ENCODE measurements at regions not wholly inside any gene's neighbourhood (a gene's known extent, or its start where the extent isn't known, plus 50 kb on each side); places are given as distances from the start of the nearest gene placed in this dataset.
"Not testable (repeated sequence)": the region's sequence is repeated elsewhere in the genome, so short reads cannot be mapped to it uniquely, and the experiment has no call there.

- no peak for FAIRE-seq
- TF ChIP-seq POU2F2 (IDR thresholded peaks at IDR 0.05; ENCODE audit: low read depth, low read length) (no peak), POLR2AphosphoS5 (IDR thresholded peaks at IDR 0.05; ENCODE audit: low read depth, low read length) (no peak), SPI1 (IDR thresholded peaks at IDR 0.05; ENCODE audit: low read depth, low read length) (no peak), POLR2A (IDR thresholded peaks at IDR 0.05; ENCODE audit: low read depth, low read length) (no peak), TAF1 (IDR thresholded peaks at IDR 0.05; ENCODE audit: low read depth, low read length) (no peak), PAX5 (IDR thresholded peaks at IDR 0.05; ENCODE audit: insufficient read depth, low read length, severe bottlenecking) (no peak)
- no peak for DNase-seq (ENCODE audit: insufficient read length, low spot score)
Observed at GRCh38 chr18:56285387-56286065, 352.9 kb downstream of the TXNL1 start.

DNA sequence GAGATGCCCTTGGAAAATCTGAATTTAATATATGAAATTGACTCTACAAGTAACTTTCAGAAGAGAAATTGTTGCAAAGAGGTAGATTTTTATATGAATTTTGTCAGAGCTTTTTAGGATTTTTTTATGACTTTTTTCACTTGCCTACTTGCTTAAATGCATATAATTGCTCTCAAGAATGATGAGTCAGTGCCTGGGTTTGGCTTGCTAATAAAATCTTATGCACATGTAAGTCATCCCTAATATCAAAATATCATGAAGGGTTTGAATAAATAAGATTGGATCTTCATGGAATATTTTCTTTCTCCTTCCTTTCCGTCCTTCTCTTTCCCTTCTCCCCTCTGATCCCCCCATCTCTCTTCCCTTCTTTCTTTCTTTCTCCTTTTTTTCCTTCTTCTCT is 354.1 kb downstream of the TXNL1 start:
- DNase-seq (ENCODE audit: insufficient read length, low spot score) = no peak
- TF ChIP-seq POLR2AphosphoS5 (IDR thresholded peaks at IDR 0.05; ENCODE audit: low read depth, low read length) (no peak), POU2F2 (IDR thresholded peaks at IDR 0.05; ENCODE audit: low read depth, low read length) (no peak), SPI1 (IDR thresholded peaks at IDR 0.05; ENCODE audit: low read depth, low read length) (no peak), POLR2A (IDR thresholded peaks at IDR 0.05; ENCODE audit: low read depth, low read length) (no peak), TAF1 (IDR thresholded peaks at IDR 0.05; ENCODE audit: low read depth, low read length) (no peak), PAX5 (IDR thresholded peaks at IDR 0.05; ENCODE audit: insufficient read depth, low read length, severe bottlenecking) (no peak)
- no peak for FAIRE-seq

GRCh38 chr18:56283316-56283715 is 355.1 kb downstream of the TXNL1 start:
- DNase-seq (ENCODE audit: insufficient read length, low spot score) = no peak
- TF ChIP-seq POU2F2 (IDR thresholded peaks at IDR 0.05; ENCODE audit: low read depth, low read length) (no peak), POLR2A (IDR thresholded peaks at IDR 0.05; ENCODE audit: low read depth, low read length) (no peak), PAX5 (IDR thresholded peaks at IDR 0.05; ENCODE audit: insufficient read depth, low read length, severe bottlenecking) (no peak), SPI1 (IDR thresholded peaks at IDR 0.05; ENCODE audit: low read depth, low read length) (no peak), TAF1 (IDR thresholded peaks at IDR 0.05; ENCODE audit: low read depth, low read length) (no peak), POLR2AphosphoS5 (IDR thresholded peaks at IDR 0.05; ENCODE audit: low read depth, low read length) (no peak)
- no peak for FAIRE-seq

GRCh38 chr18:56282234-56283104 is 355.9 kb downstream of the TXNL1 start:
- DNase-seq (ENCODE audit: insufficient read length, low spot score) (no peak), FAIRE-seq (no peak)
- TF ChIP-seq TAF1 (IDR thresholded peaks at IDR 0.05; ENCODE audit: low read depth, low read length) (no peak), POLR2AphosphoS5 (IDR thresholded peaks at IDR 0.05; ENCODE audit: low read depth, low read length) (no peak), SPI1 (IDR thresholded peaks at IDR 0.05; ENCODE audit: low read depth, low read length) (no peak), PAX5 (IDR thresholded peaks at IDR 0.05; ENCODE audit: insufficient read depth, low read length, severe bottlenecking) (no peak), POU2F2 (IDR thresholded peaks at IDR 0.05; ENCODE audit: low read depth, low read length) (no peak), POLR2A (IDR thresholded peaks at IDR 0.05; ENCODE audit: low read depth, low read length) (no peak)

- DNase-seq (ENCODE audit: insufficient read length, low spot score); FAIRE-seq: not testable (repeated sequence)
Observed at GRCh38 chr18:56279816-56280215, 358.6 kb downstream of the TXNL1 start.

DNA sequence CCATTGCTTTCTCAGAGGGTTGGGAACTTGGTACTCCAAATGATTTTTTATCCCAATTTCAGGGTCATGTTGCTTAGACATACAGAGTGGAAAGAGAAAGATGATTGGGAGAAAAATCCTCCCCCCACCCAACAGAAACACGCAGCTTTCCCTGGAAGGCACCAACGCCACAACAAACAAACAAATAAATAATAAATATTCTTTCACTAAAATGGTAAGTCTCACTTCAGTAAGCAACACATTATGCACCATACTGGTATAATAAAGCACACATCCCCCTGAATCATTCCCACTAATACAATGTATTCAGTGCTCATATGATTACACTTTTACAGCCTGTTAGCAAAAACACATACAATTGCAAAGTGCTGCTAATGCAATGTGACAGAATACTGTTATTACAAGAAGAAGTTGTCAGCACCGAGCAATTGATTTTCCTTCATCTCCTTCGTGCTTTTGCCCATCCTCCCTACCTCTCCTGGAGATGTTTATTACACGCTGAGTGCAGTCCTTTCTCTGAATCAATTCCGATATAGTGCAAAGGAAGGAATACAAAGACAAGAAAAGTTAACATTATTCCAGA is 359.9 kb downstream of the TXNL1 start:
- FAIRE-seq (no peak), DNase-seq (ENCODE audit: insufficient read length, low spot score) (no peak)

GRCh38 chr18:56276466-56276865 is 361.9 kb downstream of the TXNL1 start:
- DNase-seq (ENCODE audit: insufficient read length, low spot score) = no peak
- TF ChIP-seq SPI1 (IDR thresholded peaks at IDR 0.05; ENCODE audit: low read depth, low read length) = no peak
- FAIRE-seq = no peak

More for the DNA sequence above, 359.9 kb downstream of the TXNL1 start:
- no peak for TF ChIP-seq POU2F2 (IDR thresholded peaks at IDR 0.05; ENCODE audit: low read depth, low read length)

DNA sequence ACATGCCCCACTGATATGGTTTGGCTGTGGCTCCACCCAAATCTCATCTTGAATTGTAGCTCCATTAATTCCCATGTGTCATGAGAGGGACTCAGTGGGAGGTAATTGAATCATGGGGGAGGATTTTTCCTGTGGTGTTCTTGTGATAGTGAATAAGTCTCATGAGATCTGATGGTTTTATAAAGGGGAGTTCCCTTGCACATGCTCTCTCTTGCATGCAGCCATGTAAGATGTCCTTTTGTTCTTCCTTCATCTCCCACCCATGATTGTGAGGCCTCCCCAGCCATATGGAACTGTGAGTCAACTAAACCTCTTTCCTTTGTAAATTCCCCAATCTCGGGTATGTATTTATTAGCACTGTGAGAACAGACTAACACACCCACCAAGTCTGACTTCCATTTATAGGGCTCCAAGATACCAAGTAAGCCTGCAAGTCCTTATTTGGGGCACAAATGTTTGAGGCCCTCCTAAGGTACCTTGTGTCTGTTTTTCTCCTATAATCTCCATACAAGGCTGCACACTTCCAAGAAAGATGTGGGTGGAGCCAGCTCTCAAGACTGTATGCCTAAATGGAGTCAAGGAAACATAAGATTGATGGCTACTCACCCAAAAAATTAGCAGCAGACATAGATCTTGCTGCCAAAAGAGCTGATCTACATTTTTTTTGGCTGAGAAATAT is 364.7 kb downstream of the TXNL1 start:
- FAIRE-seq = no peak
- no peak for TF ChIP-seq SPI1 (IDR thresholded peaks at IDR 0.05; ENCODE audit: low read depth, low read length)
- no peak for TF ChIP-seq POU2F2 (IDR thresholded peaks at IDR 0.05; ENCODE audit: low read depth, low read length)
- TF ChIP-seq PAX5 (IDR thresholded peaks at IDR 0.05; ENCODE audit: insufficient read depth, low read length, severe bottlenecking) = no peak
- TF ChIP-seq TAF1 (IDR thresholded peaks at IDR 0.05; ENCODE audit: low read depth, low read length) = no peak
- TF ChIP-seq POLR2A (IDR thresholded peaks at IDR 0.05; ENCODE audit: low read depth, low read length) = no peak
- no peak for TF ChIP-seq POLR2AphosphoS5 (IDR thresholded peaks at IDR 0.05; ENCODE audit: low read depth, low read length)
- no peak for DNase-seq (ENCODE audit: insufficient read length, low spot score)

DNA sequence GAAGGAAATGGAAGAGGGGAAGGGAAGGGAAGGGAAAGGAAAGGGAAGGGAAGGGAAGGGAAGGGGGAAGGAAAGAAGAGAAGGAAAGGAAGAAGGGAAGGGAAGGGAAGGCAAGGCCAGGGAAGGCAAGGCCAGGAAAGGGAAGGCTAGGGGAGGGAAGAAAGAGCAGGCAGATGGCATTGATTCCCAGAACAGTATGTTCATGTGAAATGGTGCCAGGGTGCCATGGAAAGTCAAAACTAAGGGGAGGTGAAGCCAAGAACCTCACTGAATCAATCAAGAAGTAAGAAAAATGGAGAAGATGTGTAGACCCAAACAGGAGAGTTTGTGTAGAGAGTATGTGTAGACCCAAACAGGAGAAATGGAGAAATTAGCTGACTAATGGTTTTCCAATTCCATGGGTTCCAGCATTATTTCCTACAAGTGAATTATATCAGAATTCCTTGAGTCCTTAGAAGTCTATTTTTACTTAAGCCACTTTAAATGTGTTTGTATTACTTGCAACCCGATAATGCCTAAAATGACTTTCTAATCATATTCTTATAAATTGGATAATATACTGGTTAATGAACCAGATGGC is 367.6 kb downstream of the TXNL1 start:
- no peak for DNase-seq (ENCODE audit: insufficient read length, low spot score)
- TF ChIP-seq POLR2A (IDR thresholded peaks at IDR 0.05; ENCODE audit: low read depth, low read length) = no peak
- TF ChIP-seq PAX5 (IDR thresholded peaks at IDR 0.05; ENCODE audit: insufficient read depth, low read length, severe bottlenecking) = no peak
- no peak for TF ChIP-seq POLR2AphosphoS5 (IDR thresholded peaks at IDR 0.05; ENCODE audit: low read depth, low read length)
- TF ChIP-seq POU2F2 (IDR thresholded peaks at IDR 0.05; ENCODE audit: low read depth, low read length) = no peak
- TF ChIP-seq TAF1 (IDR thresholded peaks at IDR 0.05; ENCODE audit: low read depth, low read length) = no peak
- no peak for TF ChIP-seq SPI1 (IDR thresholded peaks at IDR 0.05; ENCODE audit: low read depth, low read length)
- no peak for FAIRE-seq

All from GM12891 (cell line).